GM23338 (cell line): ENCODE measurements at regions not wholly inside any gene's neighbourhood (a gene's known extent, or its start where the extent isn't known, plus 50 kb on each side); places are given as distances from the start of the nearest gene placed in this dataset.

Experiments used
- ATAC-seq: fragments of 200-7000 bp; cut with Tn5 transposase; 3 replicates; pipeline ENCODE4 v1.9.1; 2020
- DNase-seq: peaks from one replicate; pipeline ENCODE4 v3.0.0-alpha.2; 2015; ENCODE audit warnings: low spot score
- H2AFZ ChIP-seq: fragments of 200-600 bp; sonication (generic); 2 replicates; pipeline ENCODE4 v1.8.0; 2016; ENCODE audit warnings: antibody characterized with exemption, mild to moderate bottlenecking, moderate library complexity
- H3F3A ChIP-seq: fragments of 200-600 bp; sonication (generic); replicated peaks from 2 replicates; pipeline ENCODE4 v1.8.0; 2017; ENCODE audit warnings: antibody characterized with exemption, mixed run types, low read depth
- H3K27ac ChIP-seq: fragments of 200-600 bp; sonication (generic); 2 replicates; pipeline ENCODE4 v1.6.1; 2016; ENCODE audit warnings: low read depth
- H3K27me3 ChIP-seq: fragments of 200-600 bp; sonication (generic); 2 replicates; pipeline ENCODE4 v1.8.0; 2016; ENCODE audit warnings: mild to moderate bottlenecking, mixed run types, moderate library complexity; ENCODE audit not compliant: insufficient read depth
- H3K36me3 ChIP-seq: fragments of 200-600 bp; sonication (generic); 2 replicates; pipeline ENCODE4 v1.8.0; 2016; ENCODE audit warnings: mild to moderate bottlenecking; ENCODE audit not compliant: insufficient read depth
- H3K4me1 ChIP-seq: fragments of 200-600 bp; sonication (generic); 2 replicates; pipeline ENCODE4 v1.8.0; 2016; ENCODE audit warnings: mild to moderate bottlenecking, moderate library complexity; ENCODE audit not compliant: insufficient read depth
- H3K4me2 ChIP-seq: fragments of 200-600 bp; sonication (generic); 2 replicates; pipeline ENCODE4 v1.7.1; 2017; ENCODE audit warnings: mixed run types
- H3K4me3 ChIP-seq: fragments of 200-600 bp; sonication (generic); 2 replicates; pipeline ENCODE4 v1.6.1; 2016; ENCODE audit warnings: mixed run types
- H3K79me2 ChIP-seq: fragments of 200-600 bp; sonication (generic); replicated peaks from 2 replicates; pipeline ENCODE4 v1.8.0; 2017; ENCODE audit warnings: mild to moderate bottlenecking; ENCODE audit not compliant: insufficient read depth
- H3K9me2 ChIP-seq: fragments of 200-600 bp; sonication (generic); 2 replicates; pipeline ENCODE4 v1.8.0; 2017; ENCODE audit not compliant: insufficient read depth
- H4K20me1 ChIP-seq: fragments of 200-600 bp; sonication (generic); replicated peaks from 2 replicates; pipeline ENCODE4 v1.8.0; 2017; ENCODE audit warnings: mild to moderate bottlenecking; ENCODE audit not compliant: insufficient read depth
- H3K27ac Mint-ChIP-seq: 2 replicates; pipeline ENCODE4 v1.8.0; 2020; ENCODE audit warnings: inconsistent platforms, mild to moderate bottlenecking, moderate library complexity, mixed read lengths
- H3K27me3 Mint-ChIP-seq: 3 replicates; pipeline ENCODE4 v1.8.0; 2022; ENCODE audit warnings: low read depth, mild to moderate bottlenecking, moderate library complexity, mixed read lengths, inconsistent platforms; ENCODE audit not compliant: insufficient read depth, poor library complexity
- H3K36me3 Mint-ChIP-seq: 3 replicates; pipeline ENCODE4 v1.8.0; 2021; ENCODE audit warnings: low read depth, mild to moderate bottlenecking, inconsistent platforms, moderate library complexity, mixed read lengths
- H3K4me1 Mint-ChIP-seq: 3 replicates; pipeline ENCODE4 v1.8.0; 2020; ENCODE audit warnings: mild to moderate bottlenecking, inconsistent platforms, mixed read lengths
- H3K4me3 Mint-ChIP-seq: 3 replicates; pipeline ENCODE4 v1.8.0; 2021; ENCODE audit warnings: moderate library complexity, mild to moderate bottlenecking, inconsistent platforms, mixed read lengths
- H3K9me3 Mint-ChIP-seq: 3 replicates; pipeline ENCODE4 v1.8.0; 2020; ENCODE audit warnings: moderate library complexity, mild to moderate bottlenecking, inconsistent platforms, mixed read lengths
- CREB1 ChIP-seq: fragments of 250-450 bp; sonication (Bioruptor Pico); IDR thresholded peaks from 2 replicates; pipeline ENCODE4 v1.5.0; 2020; ENCODE audit warnings: low read depth, mild to moderate bottlenecking, moderate library complexity
- EZH2phosphoT487 ChIP-seq: fragments of 200-600 bp; sonication (generic); IDR thresholded peaks from one replicate; pipeline ENCODE4 v1.8.1; 2018; ENCODE audit warnings: antibody characterized with exemption; ENCODE audit not compliant: unreplicated experiment
- JUNB ChIP-seq: IDR thresholded peaks from one replicate; pipeline ENCODE4 v1.6.1; 2016; ENCODE audit warnings: antibody characterized with exemption; ENCODE audit not compliant: unreplicated experiment
- STAT1 ChIP-seq: IDR thresholded peaks from one replicate; pipeline ENCODE4 v1.6.1; 2016; ENCODE audit warnings: antibody characterized with exemption; ENCODE audit not compliant: unreplicated experiment
- ZNF114 ChIP-seq: fragments of 250-450 bp; sonication (Bioruptor Pico); IDR thresholded peaks from 2 replicates; pipeline ENCODE4 v1.5.0; 2020; ENCODE audit warnings: mild to moderate bottlenecking, moderate library complexity
- ZNF462 ChIP-seq: fragments of 250-450 bp; sonication (Bioruptor Pico); IDR thresholded peaks from 2 replicates; pipeline ENCODE4 v1.5.0; 2020; ENCODE audit warnings: mild to moderate bottlenecking, moderate library complexity
- TF ChIP-seq, protein P1 (sequence below): IDR thresholded peaks from one replicate; pipeline ENCODE4 v1.6.1; 2018; ENCODE audit warnings: antibody characterized with exemption; ENCODE audit not compliant: unreplicated experiment
- TF ChIP-seq, protein P2 (sequence below): IDR thresholded peaks from 2 replicates; pipeline ENCODE4 v1.6.1; 2016; ENCODE audit warnings: antibody characterized with exemption

DNA sequence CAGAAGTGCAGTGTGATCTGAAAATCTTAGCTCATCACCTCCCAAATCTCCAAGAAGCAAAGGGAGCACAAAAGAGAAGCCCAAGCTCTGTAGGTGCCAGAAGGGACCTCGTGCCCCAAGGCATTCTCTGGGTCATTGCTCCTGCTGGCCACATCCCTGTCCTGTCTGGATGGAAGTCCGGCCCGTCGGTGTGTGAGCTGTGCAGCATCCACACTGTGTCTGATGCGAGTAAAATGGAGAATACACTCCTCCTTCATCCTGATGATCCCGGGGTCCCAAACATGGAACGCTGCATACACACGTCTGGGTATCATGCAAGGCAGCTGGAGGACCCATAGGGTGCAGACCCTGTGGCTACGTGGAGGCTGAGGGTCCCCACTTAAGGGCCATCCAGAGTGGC lies 851.4 kb downstream of the GALR1 start:
- no peak for ATAC-seq
- H3K27ac Mint-ChIP-seq: no peak overlapping the region
- no peak overlapping the region for H3K4me3 Mint-ChIP-seq

More for the DNA sequence above, 851.4 kb downstream of the GALR1 start:
- Histone ChIP-seq H3K36me3 (no peaks in the 10 kb centered on the region), H3K79me2 (no peaks in the 10 kb centered on the region), H3K4me1 (no peaks in the 10 kb centered on the region), H3K4me3 (no peak overlapping the region), H3K9me2 (no peaks in the 10 kb centered on the region), H3F3A (no peaks in the 10 kb centered on the region), H3K4me2 (no peak overlapping the region), H3K27me3 (no peaks in the 10 kb centered on the region), H4K20me1 (no peaks in the 10 kb centered on the region), H2AFZ (no peak overlapping the region), H3K27ac (no peak overlapping the region)
- no peak for DNase-seq
- Mint-ChIP-seq H3K4me1 (no peaks in the 10 kb centered on the region), H3K36me3 (peaks cover 41% of the 10 kb centered on the region), H3K27me3 (peaks cover 8% of the 10 kb centered on the region), H3K9me3 (peaks cover 95% of the 10 kb centered on the region)
- TF ChIP-seq STAT1 (no peak), CREB1 (CRISPR knock-in tag) (no peak), JUNB (no peak), ZNF114 (CRISPR knock-in tag) (no peak), ZNF462 (CRISPR knock-in tag) (no peak), EZH2phosphoT487 (no peak)
- TF ChIP-seq, protein P1, sequence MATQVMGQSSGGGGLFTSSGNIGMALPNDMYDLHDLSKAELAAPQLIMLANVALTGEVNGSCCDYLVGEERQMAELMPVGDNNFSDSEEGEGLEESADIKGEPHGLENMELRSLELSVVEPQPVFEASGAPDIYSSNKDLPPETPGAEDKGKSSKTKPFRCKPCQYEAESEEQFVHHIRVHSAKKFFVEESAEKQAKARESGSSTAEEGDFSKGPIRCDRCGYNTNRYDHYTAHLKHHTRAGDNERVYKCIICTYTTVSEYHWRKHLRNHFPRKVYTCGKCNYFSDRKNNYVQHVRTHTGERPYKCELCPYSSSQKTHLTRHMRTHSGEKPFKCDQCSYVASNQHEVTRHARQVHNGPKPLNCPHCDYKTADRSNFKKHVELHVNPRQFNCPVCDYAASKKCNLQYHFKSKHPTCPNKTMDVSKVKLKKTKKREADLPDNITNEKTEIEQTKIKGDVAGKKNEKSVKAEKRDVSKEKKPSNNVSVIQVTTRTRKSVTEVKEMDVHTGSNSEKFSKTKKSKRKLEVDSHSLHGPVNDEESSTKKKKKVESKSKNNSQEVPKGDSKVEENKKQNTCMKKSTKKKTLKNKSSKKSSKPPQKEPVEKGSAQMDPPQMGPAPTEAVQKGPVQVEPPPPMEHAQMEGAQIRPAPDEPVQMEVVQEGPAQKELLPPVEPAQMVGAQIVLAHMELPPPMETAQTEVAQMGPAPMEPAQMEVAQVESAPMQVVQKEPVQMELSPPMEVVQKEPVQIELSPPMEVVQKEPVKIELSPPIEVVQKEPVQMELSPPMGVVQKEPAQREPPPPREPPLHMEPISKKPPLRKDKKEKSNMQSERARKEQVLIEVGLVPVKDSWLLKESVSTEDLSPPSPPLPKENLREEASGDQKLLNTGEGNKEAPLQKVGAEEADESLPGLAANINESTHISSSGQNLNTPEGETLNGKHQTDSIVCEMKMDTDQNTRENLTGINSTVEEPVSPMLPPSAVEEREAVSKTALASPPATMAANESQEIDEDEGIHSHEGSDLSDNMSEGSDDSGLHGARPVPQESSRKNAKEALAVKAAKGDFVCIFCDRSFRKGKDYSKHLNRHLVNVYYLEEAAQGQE: no peak
- TF ChIP-seq, protein P2, sequence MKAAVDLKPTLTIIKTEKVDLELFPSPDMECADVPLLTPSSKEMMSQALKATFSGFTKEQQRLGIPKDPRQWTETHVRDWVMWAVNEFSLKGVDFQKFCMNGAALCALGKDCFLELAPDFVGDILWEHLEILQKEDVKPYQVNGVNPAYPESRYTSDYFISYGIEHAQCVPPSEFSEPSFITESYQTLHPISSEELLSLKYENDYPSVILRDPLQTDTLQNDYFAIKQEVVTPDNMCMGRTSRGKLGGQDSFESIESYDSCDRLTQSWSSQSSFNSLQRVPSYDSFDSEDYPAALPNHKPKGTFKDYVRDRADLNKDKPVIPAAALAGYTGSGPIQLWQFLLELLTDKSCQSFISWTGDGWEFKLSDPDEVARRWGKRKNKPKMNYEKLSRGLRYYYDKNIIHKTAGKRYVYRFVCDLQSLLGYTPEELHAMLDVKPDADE: no peak
